Activated CD4-positive, alpha-beta T cell treated with anti-CD3 and anti-CD28 coated beads for 24 hours (primary cell): ENCODE measurements at regions not wholly inside any gene's neighbourhood (a gene's known extent, or its start where the extent isn't known, plus 50 kb on each side); places are given as distances from the start of the nearest gene placed in this dataset.

ENCODE experiments used
- DNase-seq, 2 donors: peaks; one replicate each; pipeline ENCODE4 v3.0.0-alpha.2; 2020; ENCODE audit warnings: low read depth in 2 of 2

DNA sequence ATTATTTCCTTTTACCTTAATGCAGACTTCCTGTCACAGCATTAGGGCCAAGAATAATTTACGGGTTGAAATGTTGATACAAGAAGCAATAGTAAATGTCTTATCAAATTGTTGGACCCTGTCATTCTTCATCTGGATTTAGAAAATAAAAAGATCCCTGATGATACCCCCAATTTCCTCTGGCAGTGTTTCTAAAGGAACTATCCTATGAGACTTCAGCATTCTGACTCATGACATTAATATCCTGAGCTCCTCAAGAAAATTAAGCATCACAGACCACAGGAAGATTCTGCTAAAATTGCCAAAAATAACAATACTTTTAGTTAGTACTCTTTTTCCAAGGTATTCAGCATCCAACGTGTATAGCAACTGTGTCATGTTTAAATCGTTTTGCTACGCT, 490.5 kb upstream of the ANKRD30A start:
- no peak for DNase-seq

DNA sequence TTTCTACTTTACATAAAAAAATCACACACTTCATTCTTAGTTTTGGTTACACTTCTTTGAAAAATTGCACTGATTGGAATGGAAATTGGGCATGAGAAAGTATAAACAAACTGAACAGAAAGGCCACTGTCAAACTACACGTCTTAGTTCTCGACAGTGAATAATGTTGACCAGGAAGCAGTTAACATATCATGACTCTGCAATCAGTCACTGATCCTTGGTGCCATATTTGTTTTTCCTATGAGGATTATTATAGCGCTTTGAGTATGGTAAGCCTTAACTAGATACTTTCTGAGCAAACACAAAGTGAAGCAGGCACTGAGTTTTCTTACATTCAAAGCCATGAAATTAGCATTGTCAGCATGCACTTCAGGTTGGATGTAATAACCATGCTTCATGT, 495.1 kb upstream of the ANKRD30A start:
- DNase-seq = no peak

DNA sequence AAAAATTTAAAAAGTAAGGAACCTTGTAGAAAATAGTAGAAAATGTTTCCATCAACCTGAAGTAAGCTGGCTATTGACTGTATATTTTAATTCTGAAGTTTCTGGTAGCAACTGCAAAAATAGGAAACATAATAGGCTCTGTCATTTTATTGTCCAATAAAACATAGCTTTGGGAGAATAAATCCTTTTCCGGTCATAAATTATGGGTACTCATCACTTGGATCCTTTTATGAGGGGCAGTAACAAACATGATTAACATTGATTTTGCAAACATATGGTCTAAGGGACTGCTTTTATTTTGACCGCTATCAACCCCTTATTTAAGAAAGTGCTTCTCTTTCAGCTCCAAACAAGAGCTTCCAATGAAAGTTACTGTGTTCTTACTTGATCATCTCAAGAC, 495.9 kb upstream of the ANKRD30A start:
- DNase-seq = no peak

DNA sequence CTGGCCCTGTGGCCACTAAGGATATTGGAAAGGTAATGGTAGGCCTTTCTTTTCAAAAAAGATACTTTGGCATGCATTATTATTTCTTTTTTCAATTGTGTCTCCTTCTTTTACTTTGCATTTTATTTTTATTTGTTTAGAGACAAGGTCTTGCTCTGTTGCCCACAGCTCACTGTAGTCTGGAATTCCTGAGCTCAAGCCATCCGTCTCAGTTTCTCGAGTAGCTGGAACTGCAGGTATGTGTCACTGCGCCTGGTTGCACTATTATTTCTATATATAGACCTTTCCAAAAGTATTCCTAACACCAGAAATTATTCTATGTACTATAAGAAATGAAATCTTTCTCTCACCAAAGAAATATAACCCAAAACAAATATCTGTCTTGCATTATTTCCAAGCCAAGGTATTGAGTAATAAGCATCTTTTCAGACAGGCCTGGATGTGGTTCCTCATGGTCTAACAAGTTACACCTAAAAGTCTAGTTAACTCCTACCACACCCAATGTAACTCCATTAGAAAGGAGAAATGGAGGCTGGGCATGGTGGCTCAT, 500.8 kb upstream of the ANKRD30A start:
- no peak for DNase-seq

DNA sequence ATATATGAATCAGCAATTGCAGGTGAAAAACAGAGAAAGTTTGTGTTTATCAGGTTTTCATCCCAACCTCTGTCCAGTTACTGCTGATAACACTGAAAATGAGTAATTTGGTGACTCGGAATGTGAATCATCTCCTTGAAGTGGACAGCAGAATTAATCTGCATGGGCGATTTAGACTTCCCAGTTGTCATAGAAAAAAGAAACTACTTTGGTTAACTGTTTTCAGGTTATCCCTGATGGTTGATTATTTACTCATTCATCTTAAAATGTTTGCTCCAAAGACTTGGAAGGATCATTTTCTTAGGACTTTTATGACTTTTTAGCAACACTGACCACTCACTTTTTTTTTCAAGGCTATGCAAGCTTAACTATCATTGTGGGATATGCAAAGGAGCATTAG, 504.1 kb upstream of the ANKRD30A start:
- no peak for DNase-seq

DNA sequence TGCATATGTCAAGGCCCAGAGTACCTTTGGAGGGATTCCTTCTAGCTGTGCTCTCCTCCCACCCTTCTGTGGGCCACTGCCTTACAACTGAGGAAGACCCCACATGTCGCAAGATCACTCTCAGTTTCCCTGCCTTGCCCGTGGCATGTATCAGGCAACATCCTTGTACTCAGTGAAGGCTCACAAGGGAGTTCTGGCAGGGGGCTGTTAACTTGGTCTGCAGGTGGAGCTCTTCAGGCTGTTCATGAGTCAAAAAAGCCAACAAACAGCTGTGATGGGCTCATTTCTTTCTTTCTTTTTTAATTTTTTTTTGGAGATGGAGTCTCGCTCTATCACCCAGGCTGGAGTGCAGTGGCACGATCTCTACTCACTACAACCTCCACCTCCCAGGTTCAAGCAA, 513.0 kb upstream of the ANKRD30A start:
- no peak for DNase-seq

DNA sequence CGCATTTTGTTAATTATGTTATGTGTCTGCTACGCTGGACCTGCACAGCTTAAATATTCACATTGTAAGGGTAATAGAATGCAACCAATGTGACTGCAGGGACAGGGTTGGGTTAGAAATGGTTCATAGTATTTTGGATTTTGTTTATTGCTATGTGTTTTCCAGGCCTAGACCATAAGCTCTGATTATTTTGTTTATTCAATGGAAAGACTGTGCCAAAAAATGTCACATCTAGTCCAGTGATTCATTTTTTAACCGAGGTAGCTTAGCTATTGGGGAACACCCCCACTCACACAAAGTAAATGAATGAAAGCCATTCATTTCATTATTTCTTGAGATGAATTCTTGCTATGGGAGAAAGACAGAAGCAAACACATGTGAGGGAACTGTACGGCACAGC, 516.5 kb upstream of the ANKRD30A start:
- DNase-seq = no peak

DNA sequence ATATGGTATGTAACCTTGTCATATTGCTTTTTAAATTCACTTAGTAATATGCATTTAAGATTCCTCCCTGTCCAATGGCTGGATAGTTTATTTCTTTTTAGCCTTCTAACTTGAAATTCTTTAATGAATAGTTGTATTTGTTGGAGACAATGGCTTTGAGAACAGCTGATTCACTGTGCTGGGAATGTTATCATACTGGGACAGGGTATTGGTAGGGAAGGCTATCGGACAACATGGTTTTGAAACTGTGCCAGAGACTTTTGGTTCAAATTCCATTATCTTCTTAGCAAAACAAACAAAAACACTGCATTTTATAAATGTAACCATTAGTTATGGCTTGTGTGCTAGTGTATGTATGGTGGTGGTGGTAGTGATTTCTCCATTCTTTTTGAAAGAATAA, 517.1 kb upstream of the ANKRD30A start:
- DNase-seq = no peak

DNA sequence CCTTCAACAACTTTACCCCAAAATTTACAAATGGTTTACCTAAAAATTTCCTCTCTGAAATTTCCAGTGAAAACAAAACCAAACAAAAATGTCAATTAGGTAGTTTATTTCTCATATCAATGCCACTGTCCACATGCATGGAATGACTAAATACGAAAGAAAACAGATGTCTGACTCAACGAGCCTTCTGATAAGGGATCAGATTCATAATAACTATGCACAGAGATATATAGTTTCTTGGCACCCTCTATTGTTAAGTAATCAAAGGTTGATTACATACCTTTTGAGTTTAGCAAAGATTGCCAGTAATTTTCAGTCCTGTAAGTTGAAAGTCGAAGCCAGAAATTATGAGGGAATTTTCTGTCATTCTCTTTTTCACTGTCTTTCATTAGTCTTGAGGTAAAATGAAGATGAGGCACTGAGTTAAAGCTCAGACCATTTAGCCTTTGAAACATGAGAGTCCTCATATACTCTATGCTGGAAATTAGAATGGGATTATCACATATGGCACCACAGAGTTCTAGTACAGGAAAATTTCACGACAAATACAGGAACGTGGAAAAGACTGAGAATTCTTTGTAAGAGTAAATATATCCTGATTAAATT, 519.1 kb upstream of the ANKRD30A start:
- DNase-seq = no peak

DNA sequence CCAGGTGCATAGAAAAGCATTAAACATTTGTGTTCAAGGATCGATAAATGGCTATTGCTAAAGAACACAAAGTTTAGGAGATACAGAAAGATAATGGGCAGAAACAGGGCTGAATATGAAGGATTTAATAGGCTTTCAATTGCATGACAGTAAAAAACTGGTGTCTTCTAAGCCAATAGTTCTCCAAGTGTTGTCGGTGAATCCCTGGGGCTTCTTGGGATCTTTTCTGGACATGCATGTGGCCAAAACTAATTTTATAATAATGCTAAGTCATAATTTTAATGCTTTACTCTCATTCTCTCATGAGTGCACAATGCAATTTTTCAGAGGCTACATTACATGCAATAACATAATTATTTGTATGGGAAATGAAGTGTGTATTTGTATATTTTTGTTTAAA, 521.1 kb upstream of the ANKRD30A start:
- no peak for DNase-seq

DNA sequence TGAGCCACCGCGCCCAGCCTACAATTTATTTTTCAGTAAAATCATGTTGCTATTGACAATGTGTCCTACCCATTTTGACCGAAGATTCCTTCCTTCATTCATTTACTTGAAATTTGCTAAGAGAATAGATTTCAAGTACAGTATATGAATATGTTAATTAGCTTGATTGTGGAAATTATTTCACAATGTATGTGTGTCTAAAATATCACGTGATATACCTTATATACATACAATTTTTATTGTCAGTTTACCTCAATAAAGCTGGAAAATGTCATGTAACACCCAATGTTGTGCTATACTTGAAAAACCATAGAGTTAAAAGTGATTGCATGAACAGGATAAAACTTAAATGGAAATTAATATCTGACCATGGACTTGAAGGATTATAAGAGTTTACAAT, 521.7 kb upstream of the ANKRD30A start:
- no peak for DNase-seq

DNA sequence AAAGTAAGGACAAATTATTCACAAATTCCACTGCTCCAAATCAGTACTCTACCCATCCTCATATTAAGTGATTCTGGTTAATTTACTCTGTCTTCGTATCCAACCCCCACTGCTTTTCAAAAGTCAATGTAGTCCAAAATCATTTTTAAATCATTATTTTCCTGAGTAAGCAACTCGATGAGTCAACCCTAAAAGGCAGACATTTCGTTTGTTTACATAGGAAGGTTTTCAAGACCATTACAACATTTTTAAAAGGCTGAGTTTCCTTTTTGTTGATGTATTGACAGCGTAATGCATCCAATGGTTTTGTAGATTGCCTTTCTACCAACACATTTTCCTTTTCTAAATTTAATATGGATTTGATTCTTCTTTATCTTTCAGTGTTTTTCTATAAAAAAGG, 523.0 kb upstream of the ANKRD30A start:
- DNase-seq = no peak

DNA sequence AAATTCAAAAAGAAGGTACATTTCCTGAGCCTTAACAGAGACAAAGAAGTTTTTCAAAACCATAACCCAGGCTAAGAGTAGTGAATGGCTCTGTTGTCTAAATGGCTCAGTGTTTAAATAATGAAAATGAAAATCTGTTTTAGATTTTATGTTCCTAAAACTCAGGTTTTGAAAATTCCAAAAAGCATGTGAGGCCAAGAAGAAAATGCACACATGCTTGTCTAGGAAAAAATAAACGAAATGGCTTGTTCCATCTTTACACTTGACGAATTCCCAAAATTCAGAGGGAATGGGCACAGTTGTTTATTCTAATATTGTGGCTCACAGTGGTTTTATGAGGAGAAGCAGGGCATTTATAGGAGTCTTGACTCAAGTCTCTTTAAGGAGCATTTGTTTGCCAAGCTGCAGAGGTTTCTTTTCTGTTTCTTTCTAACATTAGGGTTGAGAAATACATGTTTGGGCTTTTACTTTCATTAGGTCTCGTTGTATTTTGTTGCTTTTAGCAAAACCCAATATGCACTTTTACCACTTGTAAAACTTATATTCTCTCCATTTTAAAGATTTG, 527.6 kb upstream of the ANKRD30A start:
- no peak for DNase-seq

DNA sequence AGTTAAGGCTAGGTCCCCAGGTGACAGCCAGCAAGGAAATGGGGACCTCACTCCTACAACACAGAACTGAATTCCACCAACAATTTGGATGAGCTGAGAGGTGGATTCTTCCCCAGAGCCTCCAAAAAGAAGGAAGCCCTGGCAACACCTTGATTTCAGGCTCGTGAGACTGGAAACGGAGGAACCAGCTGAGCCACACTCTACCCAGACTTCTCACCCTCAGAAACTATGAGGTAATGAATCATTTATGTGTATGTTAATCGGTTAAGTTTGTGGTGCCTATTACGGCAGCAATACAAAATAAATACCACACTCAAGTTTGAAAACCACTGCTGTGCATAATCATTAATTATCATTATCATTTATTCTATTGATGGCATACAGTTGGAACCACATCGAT, 532.4 kb upstream of the ANKRD30A start:
- DNase-seq = no peak

DNA sequence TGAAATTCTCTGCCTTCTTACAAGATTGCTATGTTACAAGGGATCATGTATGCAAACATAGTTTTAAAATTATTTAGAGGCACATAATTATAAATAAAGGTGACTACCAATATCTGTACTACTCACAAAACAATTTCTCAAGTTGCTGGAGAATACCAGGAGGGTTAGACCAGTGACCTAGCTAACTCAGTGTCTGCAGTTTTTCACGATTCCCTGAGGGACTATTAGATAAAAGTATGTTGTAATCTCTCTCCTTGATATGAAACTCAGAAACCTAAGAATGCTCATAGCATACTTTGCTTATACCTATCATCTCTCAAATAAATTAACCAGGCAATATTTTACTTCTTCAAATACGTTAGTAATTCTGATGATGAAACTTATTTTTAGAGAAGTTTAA, 534.0 kb upstream of the ANKRD30A start:
- DNase-seq = no peak

DNA sequence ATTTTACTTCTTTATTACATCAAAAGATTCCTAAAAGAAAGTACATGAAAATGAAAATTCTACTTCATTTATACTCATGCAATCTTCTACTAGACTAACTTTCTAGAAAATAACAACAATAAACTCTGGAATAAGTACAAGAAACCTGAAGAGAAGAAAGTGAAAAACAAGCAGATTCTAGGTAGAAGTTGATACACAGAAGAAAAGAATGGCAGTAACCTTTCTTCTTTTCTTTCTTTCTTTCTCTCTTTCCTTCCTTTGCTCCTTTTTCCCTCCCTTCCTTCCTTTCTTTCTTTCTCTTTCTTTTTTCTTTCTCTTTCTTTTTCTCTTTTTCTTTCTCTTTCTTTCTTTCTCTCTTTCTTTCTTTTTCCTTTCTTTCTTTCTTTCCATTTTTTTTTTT, 541.7 kb upstream of the ANKRD30A start:
- DNase-seq = no peak

DNA sequence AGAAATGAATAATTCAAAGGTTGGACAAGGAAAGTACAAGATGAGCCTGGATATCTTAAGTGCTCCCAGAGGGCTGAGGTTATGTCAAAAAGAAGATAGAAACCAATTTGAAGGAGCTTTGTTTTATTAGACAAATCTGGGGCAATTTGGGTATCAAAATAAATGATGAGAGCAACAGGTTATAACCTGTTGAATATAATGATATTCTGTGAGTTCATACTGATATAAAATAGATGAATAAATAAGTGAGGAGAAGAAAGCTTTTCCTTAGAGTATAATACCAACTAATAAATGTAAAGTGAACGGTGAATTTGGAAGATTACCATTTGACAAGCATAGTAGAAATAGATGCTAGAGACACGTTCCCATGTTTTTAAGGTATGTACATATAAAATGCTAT, 544.2 kb upstream of the ANKRD30A start:
- no peak for DNase-seq

DNA sequence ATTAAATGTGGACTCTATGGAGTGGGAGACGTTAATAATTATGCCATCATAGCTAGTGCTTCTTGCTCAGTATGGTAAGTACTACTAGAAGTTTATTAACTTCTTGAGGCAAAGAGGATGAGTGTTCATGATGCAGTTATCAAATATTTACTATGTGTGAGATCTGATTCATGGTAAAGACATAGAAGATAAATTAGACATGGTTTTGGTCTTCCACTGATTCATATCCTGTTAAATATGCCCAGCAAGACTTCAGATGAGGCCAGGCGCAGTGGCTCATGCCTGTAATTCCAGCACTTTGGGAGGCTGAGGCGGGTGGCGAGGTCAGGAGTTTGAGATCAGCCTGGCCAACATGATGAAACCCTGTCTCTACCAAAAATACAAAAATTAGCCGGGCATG, 547.1 kb upstream of the ANKRD30A start:
- DNase-seq = no peak

DNA sequence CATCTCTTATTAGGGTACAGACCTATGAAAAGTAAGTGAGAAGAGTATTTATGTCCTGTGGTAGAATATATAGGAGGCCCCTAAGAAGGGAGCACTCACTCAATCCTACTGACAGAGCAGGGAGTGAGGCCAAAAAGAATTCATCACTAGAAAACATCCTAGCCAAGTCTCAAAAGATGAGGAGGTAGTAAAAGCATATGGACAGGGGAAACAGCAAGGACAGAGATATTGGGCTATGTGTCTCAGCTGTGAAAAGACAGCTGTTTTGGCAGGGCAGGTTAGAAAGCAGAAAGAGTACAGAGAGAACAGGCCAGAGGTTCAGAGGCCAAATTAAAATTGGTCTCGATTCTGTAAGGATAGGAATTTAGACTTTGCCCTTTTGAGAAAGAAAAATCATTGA, 548.3 kb upstream of the ANKRD30A start:
- no peak for DNase-seq

DNA sequence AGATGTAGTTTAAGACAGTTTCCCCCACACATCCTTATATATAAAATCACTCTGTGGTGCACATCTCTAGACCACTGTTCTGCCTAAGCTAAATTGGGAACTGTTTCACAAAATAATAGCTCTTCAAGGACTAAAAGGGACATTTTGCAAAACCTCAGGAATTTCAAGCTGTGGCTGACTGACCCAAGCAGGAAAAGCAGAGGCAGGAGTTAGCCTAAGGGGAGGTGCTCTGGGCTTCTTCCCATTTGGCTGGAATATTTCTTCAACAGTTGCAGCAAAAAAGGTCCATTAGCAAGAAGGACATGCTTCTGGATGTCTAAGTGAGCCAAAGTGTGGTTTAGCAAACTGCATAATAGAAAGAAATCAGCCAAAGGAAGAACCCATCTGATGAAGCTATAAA, 551.2 kb upstream of the ANKRD30A start:
- no peak for DNase-seq

DNA sequence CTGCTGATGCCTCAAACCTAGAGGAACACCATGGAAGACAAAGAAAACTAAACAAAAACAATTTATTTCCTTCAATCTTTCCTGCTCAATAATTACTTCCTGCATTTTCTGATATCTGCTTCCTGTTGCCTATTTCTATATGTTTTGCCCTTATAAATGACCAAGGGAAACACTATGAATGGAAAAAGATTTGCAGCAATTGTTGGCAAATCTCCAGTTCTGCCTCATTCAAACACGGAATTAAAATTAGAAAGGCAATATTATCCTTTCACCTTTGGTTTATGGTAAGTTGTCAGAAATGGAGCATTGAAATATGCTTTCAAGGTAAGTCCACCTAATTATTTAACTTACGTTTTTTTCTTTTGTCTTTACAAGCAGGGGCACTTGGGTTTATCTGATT, 552.2 kb upstream of the ANKRD30A start:
- DNase-seq = no peak

DNA sequence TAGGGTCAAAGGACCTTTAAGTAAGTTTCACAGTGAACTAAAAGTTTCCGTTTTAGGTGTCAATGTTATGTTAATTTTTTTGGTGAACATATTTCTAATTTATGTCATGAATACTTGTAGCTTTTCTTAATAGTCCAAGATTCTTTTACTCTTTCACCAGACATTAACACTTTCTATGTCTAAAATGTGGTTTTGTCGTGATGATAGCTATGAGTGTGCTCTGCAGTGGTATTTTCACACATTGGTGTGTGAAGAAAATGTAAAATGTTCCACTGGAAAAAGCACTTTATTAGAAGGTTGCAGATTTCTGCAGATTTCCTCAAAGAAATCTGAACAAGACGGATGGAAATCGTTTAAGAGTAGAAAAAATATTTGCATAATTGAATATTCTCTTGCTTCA, 561.0 kb upstream of the ANKRD30A start:
- DNase-seq = no peak

DNA sequence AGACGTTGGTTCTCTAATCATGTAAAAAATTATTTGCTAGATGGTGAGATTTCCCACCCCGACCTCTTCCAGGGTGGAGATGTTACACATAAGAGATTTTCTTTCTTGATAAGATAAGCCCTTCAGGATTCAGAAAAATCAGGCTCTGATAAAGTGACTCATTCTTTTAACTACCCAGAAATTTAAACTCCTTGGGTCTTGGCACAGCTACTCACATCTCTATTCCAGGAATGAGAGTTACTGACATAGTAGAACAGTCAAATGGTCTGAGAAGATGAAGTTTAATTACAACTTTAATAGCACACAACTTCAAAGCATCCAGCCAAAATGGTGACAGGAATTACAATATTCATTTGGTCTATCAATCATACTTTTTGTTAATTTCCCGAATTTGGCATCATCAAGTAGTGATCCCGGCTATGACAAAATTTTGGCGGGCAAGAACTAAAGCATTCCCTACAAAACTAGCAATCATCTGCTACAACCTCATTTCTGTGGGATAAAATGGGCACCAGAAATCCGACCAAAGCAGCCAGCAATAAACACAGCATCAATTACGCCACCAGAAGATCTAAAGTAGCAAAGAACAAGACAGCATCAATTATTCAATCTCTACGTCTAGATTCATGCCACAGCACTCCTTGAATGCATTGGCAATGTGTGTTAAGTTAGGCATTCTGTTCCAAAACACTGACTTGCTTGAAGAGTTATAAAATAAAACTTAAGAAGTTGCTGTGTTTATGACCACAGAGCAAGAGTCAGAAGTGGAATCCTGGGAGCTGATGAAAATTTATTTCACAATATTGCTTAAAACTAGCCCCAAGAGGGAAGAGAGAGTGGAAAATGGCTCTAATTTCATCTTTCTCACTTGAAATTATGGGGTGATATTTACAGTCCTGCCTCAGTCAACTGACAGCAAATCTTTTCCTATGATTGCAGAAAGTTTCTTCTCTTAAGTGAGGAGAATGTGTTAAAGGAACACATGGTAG, 565.7 kb upstream of the ANKRD30A start:
- DNase-seq = no peak
